Lower lobe of right lung (tissue), 2 donors: ENCODE measurements at regions not wholly inside any gene's neighbourhood (a gene's known extent, or its start where the extent isn't known, plus 50 kb on each side); places are given as distances from the start of the nearest gene placed in this dataset.

ENCODE experiments used
- ATAC-seq, 2 donors: fragments of 200-7000 bp; cut with Tn5 transposase; one replicate each; pipeline ENCODE4 v1.9.1; 2020 to 2022; ENCODE audit warnings: mild to moderate bottlenecking in 2 of 2, moderate library complexity in 2 of 2
- DNase-seq: peaks from one replicate; pipeline ENCODE4 v3.0.0-alpha.2; 2020
- H3K27ac ChIP-seq: fragments of 200-600 bp; one replicate; pipeline ENCODE4 v1.8.0; 2022
- H3K27me3 ChIP-seq: fragments of 200-600 bp; one replicate; pipeline ENCODE4 v1.8.0; 2022; ENCODE audit warnings: low read depth
- H3K36me3 ChIP-seq: fragments of 200-600 bp; one replicate; pipeline ENCODE4 v1.8.0; 2022; ENCODE audit warnings: mild to moderate bottlenecking
- H3K4me1 ChIP-seq: fragments of 200-600 bp; one replicate; pipeline ENCODE4 v1.8.0; 2022
- H3K4me3 ChIP-seq: fragments of 200-600 bp; one replicate; pipeline ENCODE4 v1.8.0; 2022; ENCODE audit warnings: mild to moderate bottlenecking
- H3K9me3 ChIP-seq: fragments of 200-600 bp; one replicate; pipeline ENCODE4 v1.8.0; 2022
- CTCF ChIP-seq: fragments of 200-600 bp; IDR thresholded peaks from one replicate; pipeline ENCODE4 v1.8.0; 2022; ENCODE audit warnings: antibody characterized with exemption, mild to moderate bottlenecking
- intact Hi-C: fragments of 100-400 bp; cut with DNase I; formaldehyde crosslinking; loops from one replicate; pipeline ENCODE4 v1.11.0; 2022
- donor health status: DM: no; HTN: yes; CAD: no; lungs with severe emphysema.

- intact Hi-C loops = no loop called here
- Histone ChIP-seq H3K27ac (no peak overlapping the region), H3K27me3 (no peaks in the 10 kb centered on the region), H3K9me3 (no peaks in the 10 kb centered on the region), H3K4me3 (no peak overlapping the region), H3K36me3 (no peaks in the 10 kb centered on the region), H3K4me1 (no peaks in the 10 kb centered on the region)
- ATAC-seq = no peak
- TF ChIP-seq CTCF = no peak
- no peak for DNase-seq
Measured at GRCh38 chr5:167616043-167616890, 675.2 kb upstream of the WWC1 start.

- no peak overlapping the region for H3K4me3 ChIP-seq
- no peak for TF ChIP-seq CTCF
- H3K9me3 ChIP-seq = no peaks in the 10 kb centered on the region
- H3K4me1 ChIP-seq = no peaks in the 10 kb centered on the region
- no peaks in the 10 kb centered on the region for H3K36me3 ChIP-seq
- ATAC-seq = no peak
- intact Hi-C loops = no loop called here
- no peaks in the 10 kb centered on the region for H3K27me3 ChIP-seq
- no peak overlapping the region for H3K27ac ChIP-seq
- DNase-seq = no peak
Measured at GRCh38 chr5:167623354-167623753, 668.1 kb upstream of the WWC1 start.

- H3K4me3 ChIP-seq = no peak overlapping the region
- no peaks in the 10 kb centered on the region for H3K36me3 ChIP-seq
- ATAC-seq (no peak), DNase-seq (no peak)
- H3K9me3 ChIP-seq = no peaks in the 10 kb centered on the region
- no peak overlapping the region for H3K27ac ChIP-seq
- no peaks in the 10 kb centered on the region for H3K4me1 ChIP-seq
- intact Hi-C loops = no loop called here
- no peaks in the 10 kb centered on the region for H3K27me3 ChIP-seq
- TF ChIP-seq CTCF = no peak
Measured at GRCh38 chr5:167624053-167624452, 667.4 kb upstream of the WWC1 start.

- intact Hi-C loops = no loop called here
- no peaks in the 10 kb centered on the region for H3K4me1 ChIP-seq
- ATAC-seq (no peak), DNase-seq (no peak)
- no peak for TF ChIP-seq CTCF
- H3K27ac ChIP-seq = no peak overlapping the region
- no peaks in the 10 kb centered on the region for H3K36me3 ChIP-seq
- no peaks in the 10 kb centered on the region for H3K9me3 ChIP-seq
- no peak overlapping the region for H3K4me3 ChIP-seq
- no peaks in the 10 kb centered on the region for H3K27me3 ChIP-seq
Measured at GRCh38 chr5:167626341-167627123, 664.9 kb upstream of the WWC1 start.

GRCh38 chr5:167629634-167630033 lies 661.8 kb upstream of the WWC1 start:
- intact Hi-C loops = no loop called here
- no peak for ATAC-seq
- Histone ChIP-seq H3K27ac (no peak overlapping the region), H3K4me3 (no peak overlapping the region), H3K9me3 (no peaks in the 10 kb centered on the region), H3K4me1 (peaks cover 3% of the 10 kb centered on the region), H3K27me3 (no peaks in the 10 kb centered on the region), H3K36me3 (no peaks in the 10 kb centered on the region)
- no peak for DNase-seq
- no peak for TF ChIP-seq CTCF
